NCI-H2227 treated with DMSO at 0.1 percent for 48 hours (cell line): ENCODE measurements at regions not wholly inside any gene's neighbourhood (a gene's known extent, or its start where the extent isn't known, plus 50 kb on each side); places are given as distances from the start of the nearest gene placed in this dataset.
A peak's percentile ranks its signal among the peaks of the same experiment; 100 is the strongest.
"Not testable (repeated sequence)": the region's sequence is repeated elsewhere in the genome, so short reads cannot be mapped to it uniquely, and the experiment has no call there.

Experiments
- DNase-seq: peaks from one replicate; lab custom pipeline; 2025; lab: John Stamatoyannopoulos, UW

DNA sequence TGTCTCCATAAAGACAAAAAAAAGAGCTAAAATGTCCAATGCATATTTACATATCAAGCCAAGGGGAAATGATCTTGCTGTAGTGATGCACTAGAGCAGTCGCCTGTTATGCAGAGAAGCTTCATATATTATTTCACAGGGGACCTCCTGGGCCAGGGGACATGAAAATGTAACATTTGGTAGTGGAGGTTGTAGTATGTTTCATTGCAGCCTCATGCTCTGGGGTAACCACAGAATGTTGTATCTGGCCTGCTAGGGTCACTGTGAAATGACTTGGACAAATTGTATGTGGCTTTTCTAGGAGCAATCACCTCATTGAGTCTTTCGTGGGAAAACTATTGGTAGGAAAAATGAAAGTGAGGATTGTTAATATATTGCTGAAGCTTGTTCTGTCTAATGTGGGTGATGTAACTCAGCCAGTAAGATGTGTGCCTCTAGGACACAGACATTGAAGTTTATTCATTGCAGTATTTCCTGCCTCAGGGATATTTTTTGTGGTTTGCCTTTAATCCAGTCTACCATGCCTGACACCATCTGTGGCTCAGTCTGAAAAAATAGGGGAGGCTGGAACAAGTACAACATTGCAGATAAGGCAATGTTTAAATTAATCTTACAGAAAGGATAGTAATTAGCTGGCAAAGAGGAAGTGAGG lies 430.8 kb upstream of the TNC start:
- no peak for DNase-seq

DNA sequence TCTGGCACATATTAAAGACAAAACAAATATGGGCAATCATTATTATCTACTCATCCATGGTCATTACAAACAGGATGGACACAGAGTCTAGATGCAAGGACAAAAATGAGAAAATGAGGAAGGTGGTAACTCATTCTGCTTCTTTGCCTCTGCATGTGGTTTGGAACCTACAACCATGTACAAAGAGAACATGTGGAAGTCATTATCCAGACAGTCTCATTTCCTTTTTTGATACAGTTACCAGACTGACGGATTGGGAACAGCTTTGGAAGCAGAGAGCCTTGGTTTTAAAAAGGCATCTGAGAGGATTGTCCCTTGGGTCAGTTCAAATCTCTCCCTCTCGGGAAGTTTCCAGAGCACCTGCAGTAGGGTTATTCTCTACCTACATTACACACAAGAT lies 433.4 kb upstream of the TNC start:
- no peak for DNase-seq

DNA sequence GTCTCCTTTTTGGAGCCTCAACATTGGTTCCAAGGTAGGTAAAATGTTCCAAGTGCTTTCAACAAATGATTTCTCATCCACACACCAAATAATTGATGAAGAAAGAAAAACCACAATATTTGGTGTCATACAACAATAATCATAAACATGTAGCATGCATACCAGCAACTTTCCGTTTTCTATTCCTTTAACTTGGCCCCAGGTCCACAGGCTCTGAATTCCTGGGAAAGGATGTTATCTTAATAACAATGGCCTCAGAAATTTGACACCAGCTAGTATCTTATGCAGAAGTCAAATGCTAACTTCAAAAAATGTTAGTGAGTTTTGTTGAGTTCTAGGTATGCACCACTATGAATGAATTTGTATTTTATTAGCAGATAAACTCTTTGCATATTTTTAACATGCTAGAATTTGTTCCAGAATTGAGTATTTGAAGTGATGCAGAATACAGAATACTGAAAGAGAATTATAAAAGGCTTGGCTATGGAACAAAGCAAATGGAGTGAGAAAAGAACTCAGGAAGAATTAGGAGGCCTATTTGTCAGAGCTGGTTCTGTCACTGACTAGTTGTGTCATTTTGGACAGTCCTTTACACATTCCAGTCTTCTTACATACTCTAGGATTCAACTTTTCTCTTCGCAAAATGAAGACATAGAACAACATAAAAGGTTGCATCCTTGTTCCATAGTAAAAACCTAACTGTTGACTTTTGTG lies 435.3 kb upstream of the TNC start:
- no peak for DNase-seq

DNA sequence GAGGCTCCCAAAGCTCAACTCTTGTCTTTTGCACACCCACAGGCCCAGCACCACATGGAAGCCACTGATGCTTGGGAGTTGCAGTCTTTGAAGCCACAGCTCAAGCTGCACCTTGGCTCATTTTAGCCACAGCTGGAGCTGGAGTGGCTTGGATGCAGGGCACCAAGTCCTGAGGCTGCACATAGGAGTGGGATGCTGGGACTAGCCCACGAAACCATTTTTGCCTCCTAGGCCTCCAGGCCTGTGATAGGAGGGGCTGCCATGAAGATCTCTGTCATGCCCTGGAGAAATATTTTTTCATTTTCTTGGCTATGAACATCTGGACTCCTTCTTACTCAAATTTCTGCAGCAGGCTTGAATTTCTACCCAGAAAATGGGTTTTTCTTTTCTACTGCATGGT lies 438.5 kb upstream of the TNC start:
- DNase-seq: no peak

DNA sequence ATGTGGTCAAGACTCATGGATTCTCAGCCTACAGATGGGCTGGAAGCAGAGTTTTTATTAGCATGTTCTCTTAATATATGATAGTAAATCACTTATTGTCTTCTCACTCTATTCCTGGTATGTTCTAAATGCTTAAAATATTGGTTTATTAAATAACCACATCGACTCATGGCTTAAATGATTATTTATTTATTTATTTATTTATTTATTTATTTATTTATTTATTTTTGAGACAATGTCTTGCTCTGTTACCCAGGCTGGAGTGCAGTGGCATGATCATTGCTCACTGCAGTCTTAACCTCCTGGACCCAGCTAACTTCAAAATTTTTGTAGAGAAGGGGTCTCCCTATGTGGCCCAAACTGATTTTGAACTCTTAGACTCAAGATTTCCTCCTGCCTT lies 457.2 kb upstream of the TNC start:
- no peak for DNase-seq

DNA sequence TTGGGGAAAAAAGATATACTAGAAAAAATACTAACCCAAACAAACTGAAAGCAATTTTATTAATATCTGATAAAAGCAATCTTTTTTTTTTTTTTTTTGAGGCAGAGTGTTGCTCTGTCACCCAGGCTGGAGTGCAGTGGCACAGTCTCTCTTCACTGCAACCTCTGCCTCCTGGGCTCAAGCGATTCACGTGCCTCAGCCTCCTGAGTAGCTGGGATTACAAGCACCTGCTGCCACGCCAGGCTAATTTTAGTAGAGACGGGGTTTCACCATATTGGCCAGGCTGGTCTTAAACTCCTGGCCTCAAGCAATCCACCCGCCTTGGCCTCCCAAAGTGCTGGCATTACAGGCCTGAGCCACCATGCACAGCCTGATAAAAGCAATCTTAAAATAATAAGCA lies 467.5 kb upstream of the TNC start:
- not testable (repeated sequence) for DNase-seq

DNA sequence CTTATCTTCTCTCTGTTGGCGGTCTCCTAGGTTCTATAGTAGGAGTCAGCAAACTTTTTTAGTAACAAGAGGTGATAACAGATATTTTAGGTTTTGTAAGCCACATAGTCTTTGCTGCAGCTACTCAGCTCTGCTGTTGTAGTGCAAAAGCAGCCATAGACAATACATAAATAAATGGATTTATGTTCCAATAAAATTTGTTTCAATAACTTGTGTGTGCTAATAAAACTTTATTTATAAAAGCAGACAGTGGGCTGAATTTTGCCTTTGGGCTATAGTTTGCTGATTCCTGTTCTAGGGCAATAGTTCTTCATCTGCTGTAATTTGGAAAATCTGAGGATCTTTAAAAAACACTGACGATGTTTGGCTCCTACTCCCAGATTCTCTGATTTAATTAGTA lies 469.4 kb upstream of the TNC start:
- DNase-seq: no peak

DNA sequence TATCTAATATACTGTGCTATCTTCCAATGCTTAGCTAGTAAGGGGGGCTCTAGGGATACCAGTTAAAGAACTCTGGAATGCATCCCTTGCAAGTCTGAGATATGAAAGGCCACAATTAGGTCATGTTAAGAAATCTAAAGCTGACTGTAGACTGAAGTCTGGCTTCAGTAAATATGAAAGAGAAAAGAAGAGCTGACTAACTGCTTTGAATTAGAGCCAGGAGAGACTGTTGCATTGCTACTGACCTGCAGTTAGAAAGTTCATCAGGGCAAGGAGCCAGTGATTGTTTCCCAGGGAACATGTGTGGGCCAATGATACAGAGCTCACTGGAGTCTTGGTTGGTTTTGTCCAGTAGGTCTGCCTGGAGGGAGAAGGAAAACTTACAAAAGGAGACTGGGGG lies 472.1 kb upstream of the TNC start:
- no peak for DNase-seq

DNA sequence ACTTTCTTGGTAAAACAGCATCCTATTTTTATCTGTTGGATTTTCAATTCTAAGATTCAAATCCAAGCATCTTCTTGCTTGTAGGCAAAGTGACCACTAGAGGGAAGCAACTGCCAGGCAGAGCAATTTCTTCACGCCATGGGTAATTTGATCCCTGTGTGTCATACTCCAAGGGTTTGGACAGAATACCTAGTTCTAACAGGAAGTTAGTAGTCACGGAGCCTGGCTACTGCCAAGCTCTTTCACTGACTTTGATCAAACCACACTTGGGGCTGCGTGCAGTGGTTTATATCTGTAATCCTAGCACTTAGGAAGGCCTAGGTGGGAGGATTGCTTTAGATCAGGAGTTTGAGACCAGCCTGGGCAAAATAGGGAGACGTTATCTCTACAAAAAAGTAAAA lies 473.6 kb upstream of the TNC start:
- DNase-seq: peak; percentile 0

DNA sequence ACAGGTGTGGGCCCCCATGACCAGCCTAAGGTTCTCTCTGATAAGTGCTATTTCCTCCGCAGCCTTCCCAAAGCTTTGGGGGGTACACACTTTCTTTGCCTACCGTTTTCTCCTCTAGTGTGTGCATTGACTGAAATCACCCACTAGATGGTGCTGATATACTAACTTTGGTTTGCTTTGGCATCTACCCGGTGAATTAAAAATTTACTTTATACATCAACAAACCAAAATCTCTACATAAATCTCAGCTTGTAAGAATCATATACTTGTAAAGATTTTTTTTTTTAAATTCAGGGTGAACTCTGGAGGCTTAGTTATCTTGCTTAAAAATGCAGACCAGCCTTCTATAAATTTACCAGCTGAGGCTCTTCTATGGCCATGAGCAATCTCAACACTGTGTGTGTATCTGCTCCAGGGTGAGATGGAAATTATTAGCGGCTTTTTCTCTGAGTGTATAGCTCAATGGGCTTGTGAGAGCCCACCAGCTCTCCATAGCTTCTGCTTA lies 475.7 kb upstream of the TNC start:
- no peak for DNase-seq

DNA sequence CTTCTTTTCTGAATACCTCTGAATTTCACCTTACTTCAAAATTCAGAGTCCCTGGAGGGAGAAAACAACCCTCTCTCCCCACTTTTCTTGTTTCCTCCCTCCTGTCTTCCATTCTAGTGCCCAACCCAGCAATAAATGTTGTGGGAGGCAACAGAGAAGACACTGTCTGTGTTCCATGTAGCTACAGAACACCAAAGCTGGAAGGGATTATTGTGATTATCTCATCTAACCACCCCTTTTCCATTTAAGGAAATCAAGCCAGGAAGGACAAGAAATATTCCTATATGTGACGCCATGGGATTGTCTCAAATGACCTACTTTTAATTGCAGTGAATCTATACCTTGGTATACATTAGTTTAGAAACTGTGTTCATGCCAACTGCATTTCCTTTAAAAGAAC lies 476.6 kb upstream of the TNC start:
- no peak for DNase-seq

DNA sequence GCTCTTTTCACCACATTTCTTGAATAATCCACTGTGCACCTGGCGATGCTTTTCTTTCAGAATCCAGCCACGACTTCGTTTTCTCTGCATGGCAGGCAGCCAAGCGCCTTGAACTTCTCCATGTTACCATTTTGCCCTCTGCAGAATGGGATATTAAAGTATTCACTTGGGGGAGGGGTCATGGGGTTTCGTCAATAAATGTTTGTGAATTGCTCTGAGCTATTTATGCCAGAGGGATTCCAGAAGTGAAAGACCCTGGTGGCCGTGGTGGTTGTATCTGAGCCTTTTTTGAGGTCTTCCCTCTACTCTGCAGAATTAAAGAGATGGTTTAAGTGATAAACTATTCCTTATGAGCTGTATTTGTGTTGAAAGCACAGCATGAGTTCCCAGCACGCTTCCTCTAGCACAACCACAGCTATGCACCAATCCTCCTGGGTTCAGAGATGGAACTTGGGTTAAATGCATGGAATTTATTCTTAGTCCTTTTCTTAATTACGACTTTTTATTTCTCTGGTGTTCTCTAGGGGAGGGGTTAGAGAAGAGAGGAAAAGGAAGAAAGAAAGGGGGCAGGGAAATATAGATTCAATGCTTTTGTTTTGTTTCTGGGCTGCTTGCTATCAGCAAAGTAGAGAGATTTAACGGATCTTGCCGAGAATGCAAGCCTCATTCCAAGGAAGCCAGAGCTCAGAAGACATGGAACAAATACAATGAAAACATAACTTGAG lies 478.2 kb upstream of the TNC start:
- no peak for DNase-seq

DNA sequence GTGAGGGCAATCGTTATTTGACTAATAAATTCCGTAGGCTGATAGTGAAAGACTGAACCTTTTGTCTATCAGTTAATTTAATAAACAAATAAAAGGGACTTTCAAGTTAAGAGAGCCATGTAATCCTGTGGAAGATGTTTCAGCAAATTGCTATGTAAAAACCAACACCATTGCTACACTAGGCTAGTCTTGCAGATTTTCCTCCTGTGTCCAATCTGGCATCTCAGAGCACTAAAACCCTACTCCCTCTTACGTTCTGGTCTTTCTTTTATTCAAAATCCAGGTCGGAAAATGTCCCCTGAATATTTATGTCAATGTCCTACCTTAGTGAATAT lies 478.8 kb upstream of the TNC start:
- DNase-seq: no peak

DNA sequence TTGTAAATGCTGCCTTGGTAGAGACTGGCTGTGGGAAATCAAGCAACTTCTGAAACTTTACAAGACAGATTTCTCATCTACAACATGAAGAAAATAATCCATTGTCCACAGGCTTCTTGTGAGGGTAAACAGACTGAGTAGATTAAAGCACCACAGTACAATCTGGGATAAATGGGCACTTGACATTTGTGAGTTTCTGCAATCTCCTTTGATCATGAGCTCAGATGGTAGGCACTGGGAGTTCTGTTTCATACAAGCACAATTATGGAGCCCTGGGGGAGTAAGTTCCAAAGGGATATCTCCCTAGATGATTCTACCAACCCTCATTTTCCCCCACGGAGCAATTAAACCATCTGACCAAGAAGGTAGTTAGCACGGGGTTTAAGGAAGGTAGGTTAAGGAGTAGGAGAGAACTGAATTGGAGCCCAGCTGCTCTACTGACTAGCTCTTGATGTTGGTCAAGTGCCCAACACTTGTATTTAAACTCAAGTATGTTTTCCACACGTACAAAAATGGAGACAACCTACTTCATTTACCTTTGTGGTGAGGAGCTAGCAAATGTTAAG lies 479.5 kb upstream of the TNC start:
- no peak for DNase-seq

DNA sequence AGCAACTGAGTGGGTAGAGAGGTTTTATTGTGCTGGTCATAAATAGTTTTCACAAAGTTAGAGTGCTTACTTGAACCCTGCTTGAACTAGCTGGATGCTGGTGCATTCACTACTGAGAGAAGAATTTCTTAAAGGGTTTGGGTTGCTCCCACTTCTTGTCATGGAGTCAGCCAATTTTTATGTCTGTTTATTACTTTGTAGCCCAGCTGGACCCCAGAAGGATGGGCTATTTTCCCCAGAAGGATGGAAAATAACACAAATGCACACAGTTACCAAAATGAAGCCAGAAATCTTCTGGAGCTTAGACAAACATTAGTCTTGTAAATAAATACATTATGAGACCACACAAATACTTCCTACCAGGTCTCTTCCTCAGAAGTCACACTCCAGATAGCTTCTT lies 480.8 kb upstream of the TNC start:
- no peak for DNase-seq

DNA sequence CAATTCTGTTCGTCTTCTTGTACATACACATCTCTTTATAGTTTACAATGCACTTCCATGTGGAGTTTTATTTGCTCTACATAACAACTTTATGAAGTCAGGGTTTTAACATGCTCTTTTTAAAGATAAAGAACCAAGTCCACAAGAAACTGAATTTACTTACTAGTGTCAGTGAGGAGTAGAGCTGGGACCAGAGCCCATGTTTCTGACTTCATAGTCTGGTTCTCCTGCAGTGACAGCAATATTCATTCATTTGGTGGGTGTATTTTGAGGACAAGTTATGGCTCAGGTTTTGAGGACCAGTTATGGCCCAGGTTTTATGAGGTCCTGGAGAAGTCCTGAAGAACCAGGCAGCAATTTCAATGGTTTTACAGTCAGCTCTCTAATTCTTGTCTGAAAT lies 481.9 kb upstream of the TNC start:
- no peak for DNase-seq

DNA sequence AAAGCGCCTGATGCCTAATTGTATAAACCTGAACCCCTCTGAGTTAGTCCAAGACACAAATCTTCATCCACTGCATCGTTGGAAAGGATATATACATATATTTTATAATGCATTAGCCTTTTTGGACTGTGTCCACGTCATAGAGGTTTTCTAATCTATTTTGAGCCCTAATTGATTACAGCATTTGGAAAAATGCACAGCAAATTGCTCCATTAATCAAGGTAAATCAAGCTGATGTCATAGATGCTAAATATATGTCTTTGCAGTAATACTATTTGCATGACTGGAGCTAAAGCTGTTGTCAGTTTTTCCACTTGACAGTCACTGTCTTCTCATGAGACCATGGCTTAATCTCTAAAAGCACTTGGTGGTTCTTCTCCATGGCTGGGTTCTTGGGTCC lies 483.5 kb upstream of the TNC start:
- DNase-seq: no peak

DNA sequence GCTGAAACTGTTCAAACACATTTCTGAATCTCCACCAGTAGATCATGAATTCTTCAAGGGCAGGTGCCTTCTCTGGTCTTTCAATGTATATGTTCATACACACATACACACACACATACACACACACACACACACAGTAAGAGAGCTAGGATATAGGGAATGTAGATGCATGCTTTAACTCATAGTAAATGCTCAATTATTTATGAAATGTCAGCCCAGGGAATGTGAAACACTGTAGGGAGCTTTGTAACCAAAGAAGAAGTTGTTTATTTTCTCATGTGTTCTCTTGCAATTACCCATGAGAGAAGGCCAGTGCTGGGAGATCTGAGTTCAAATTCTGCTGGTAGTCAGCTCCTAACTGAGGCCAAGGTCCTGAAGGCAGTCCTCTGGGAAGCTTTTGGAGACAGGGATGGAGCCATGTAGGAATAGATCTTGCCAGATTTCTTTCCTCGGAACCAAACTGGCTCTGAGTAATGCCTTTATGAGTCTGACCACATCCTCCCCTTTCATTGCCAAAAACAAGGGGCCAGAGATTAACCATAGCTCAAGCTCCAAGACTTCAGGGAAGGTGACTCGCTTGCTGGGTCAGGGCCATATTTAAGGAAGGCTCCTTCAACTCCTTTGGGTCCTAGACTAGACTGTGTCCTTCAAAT lies 487.0 kb upstream of the TNC start:
- DNase-seq: no peak

DNA sequence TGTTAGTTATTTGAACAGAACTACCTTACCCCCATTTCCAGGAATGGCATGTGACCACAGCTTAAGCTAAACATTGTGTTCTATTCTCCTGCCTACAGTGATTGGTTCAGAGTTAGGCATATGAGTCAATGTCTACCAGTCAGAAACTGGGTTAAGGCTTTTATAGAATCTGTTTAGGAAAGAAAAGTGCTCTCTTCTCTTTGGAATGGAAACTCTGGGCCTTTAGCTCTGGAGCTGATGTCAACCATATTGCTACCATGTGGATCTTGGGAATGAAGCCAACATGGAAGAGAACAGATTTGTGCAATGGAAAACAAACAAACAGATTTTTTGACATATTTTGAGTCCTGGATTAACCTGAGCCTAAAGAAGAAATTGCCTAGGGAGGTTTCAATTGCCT lies 488.9 kb upstream of the TNC start:
- no peak for DNase-seq

DNA sequence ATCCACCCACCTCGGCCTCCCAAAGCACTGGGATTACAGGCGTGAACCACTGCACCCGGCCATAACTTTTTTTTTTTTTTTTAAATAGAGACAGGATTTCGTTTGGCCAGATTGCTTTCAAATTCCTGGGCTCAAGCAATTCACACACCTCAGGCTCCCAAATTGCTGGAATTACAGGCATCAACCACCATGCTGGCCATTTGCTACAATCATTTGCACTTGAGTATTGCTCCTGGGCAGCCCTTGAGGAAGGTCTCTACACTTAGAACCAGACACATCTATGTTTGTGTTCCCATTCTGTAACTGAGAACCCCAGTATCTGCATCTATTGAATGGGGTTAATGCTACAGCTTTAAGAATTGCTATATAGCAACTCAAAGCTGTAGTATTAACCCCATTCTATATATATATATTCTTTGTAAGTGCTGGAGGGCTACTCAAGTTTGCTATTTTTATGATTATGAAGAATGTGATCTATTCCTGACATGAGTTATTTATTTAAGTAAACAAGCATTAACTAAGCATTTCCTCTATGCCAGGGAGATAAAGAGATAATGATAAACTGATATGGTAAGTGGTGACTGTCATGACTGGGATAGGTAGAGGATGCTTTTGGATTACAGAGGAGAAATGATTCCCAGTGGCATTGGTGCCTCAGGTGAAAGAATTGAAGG lies 496.5 kb upstream of the TNC start:
- DNase-seq: no peak

DNA sequence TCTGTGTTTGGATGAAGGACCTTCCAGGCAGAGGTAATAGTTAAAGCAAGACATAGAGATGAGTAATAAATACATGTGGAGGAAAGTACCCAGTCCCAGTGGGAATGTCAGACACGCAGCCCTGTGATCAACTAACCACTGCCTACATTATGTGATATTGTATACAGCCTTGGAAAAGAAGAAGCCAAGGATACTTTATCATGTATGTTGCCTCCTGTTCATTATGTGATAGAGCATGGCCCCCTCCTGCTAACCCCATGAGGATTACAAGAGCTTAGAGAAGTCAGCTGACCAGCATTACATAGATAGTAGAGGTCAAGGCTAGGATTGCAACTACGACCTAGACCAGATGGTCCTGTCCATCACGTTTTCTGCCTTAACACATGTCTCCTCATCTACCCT lies 497.0 kb upstream of the TNC start:
- no peak for DNase-seq
